ENCODE measurements at regions not wholly inside any gene's neighbourhood (a gene's known extent, or its start where the extent isn't known, plus 50 kb on each side); places are given as distances from the start of the nearest gene placed in this dataset.

GRCh38 chr16:80356365-80356764, 184.4 kb upstream of the DYNLRB2 start:
- no peak for DNase-seq (ENCODE audit: low read depth)

- no peak for DNase-seq (ENCODE audit: low read depth)
Observed at GRCh38 chr16:80355335-80355734, 185.5 kb upstream of the DYNLRB2 start.

GRCh38 chr16:80350061-80350460, 190.7 kb upstream of the DYNLRB2 start:
- DNase-seq (ENCODE audit: low read depth): no peak

- DNase-seq (ENCODE audit: low read depth): no peak
Observed at GRCh38 chr16:80347900-80348299, 192.9 kb upstream of the DYNLRB2 start.

GRCh38 chr16:80347002-80347401, 193.8 kb upstream of the DYNLRB2 start:
- DNase-seq (ENCODE audit: low read depth): no peak

- DNase-seq (ENCODE audit: low read depth): no peak
Observed at GRCh38 chr16:80346111-80346632, 194.6 kb upstream of the DYNLRB2 start.

GRCh38 chr16:80345701-80346100, 195.1 kb upstream of the DYNLRB2 start:
- no peak for DNase-seq (ENCODE audit: low read depth)

GRCh38 chr16:80344570-80344969, 196.2 kb upstream of the DYNLRB2 start:
- DNase-seq (ENCODE audit: low read depth): no peak

- no peak for DNase-seq (ENCODE audit: low read depth)
Observed at GRCh38 chr16:80341263-80341662, 199.5 kb upstream of the DYNLRB2 start.

- DNase-seq (ENCODE audit: low read depth): no peak
Observed at GRCh38 chr16:80337786-80338185, 203.0 kb upstream of the DYNLRB2 start.

- no peak for DNase-seq (ENCODE audit: low read depth)
Observed at GRCh38 chr16:80330803-80331202, 210.0 kb upstream of the DYNLRB2 start.

GRCh38 chr16:80330150-80330549, 210.6 kb upstream of the DYNLRB2 start:
- DNase-seq (ENCODE audit: low read depth): no peak

- no peak for DNase-seq (ENCODE audit: low read depth)
Observed at GRCh38 chr16:80327740-80328139, 213.1 kb upstream of the DYNLRB2 start.

- no peak for DNase-seq (ENCODE audit: low read depth)
Observed at GRCh38 chr16:80324371-80324770, 216.4 kb upstream of the DYNLRB2 start.

- no peak for DNase-seq (ENCODE audit: low read depth)
Observed at GRCh38 chr16:80323808-80324195, 217.0 kb upstream of the DYNLRB2 start.

- no peak for DNase-seq (ENCODE audit: low read depth)
Observed at GRCh38 chr16:80323187-80323807, 217.5 kb upstream of the DYNLRB2 start.

- DNase-seq (ENCODE audit: low read depth): no peak
Observed at GRCh38 chr16:80319181-80319580, 221.6 kb upstream of the DYNLRB2 start.

GRCh38 chr16:80318107-80318506, 222.7 kb upstream of the DYNLRB2 start:
- no peak for DNase-seq (ENCODE audit: low read depth)

GRCh38 chr16:80317599-80318037, 223.2 kb upstream of the DYNLRB2 start:
- no peak for DNase-seq (ENCODE audit: low read depth)

- no peak for DNase-seq (ENCODE audit: low read depth)
Observed at GRCh38 chr16:80317116-80317515, 223.7 kb upstream of the DYNLRB2 start.

- no peak for DNase-seq (ENCODE audit: low read depth)
Observed at GRCh38 chr16:80314042-80314441, 226.8 kb upstream of the DYNLRB2 start.

GRCh38 chr16:80309178-80309577, 231.6 kb upstream of the DYNLRB2 start:
- no peak for DNase-seq (ENCODE audit: low read depth)

GRCh38 chr16:80305410-80305809, 235.4 kb upstream of the DYNLRB2 start:
- DNase-seq (ENCODE audit: low read depth): no peak

- no peak for DNase-seq (ENCODE audit: low read depth)
Observed at GRCh38 chr16:80303691-80304090, 237.1 kb upstream of the DYNLRB2 start.

Measured in stimulated activated CD8-positive, alpha-beta memory T cell treated with anti-CD3 and anti-CD28 coated beads, Interleukin-15, amount 100 ng/mL, for 24 hours (primary cell).